DND-41 (cell line): ENCODE measurements at regions not wholly inside any gene's neighbourhood (a gene's known extent, or its start where the extent isn't known, plus 50 kb on each side); places are given as distances from the start of the nearest gene placed in this dataset.

ENCODE experiments used
- CTCF ChIP-seq: IDR thresholded peaks from 2 replicates; pipeline ENCODE4 v1.5.1; 2012; ENCODE audit warnings: borderline replicate concordance, low read length, moderate library complexity, mild to moderate bottlenecking; ENCODE audit not compliant: poor library complexity, severe bottlenecking; ENCODE audit errors: extremely low read depth
- EZH2 ChIP-seq: IDR thresholded peaks from 3 replicates; pipeline ENCODE4 v1.6.1; 2012; ENCODE audit warnings: borderline replicate concordance, low read depth, mild to moderate bottlenecking, moderate library complexity, low read length, inconsistent platforms; ENCODE audit not compliant: severe bottlenecking

- TF ChIP-seq CTCF (no peak), EZH2 (no peak)
These were observed 112.8 kb upstream of the ATF7IP start for GRCh38 chr12:14252697-14253096.
